Mammary epithelial cell (primary cell): ENCODE measurements at regions not wholly inside any gene's neighbourhood (a gene's known extent, or its start where the extent isn't known, plus 50 kb on each side); places are given as distances from the start of the nearest gene placed in this dataset.

ENCODE experiments used
- EZH2 ChIP-seq: IDR thresholded peaks from 2 replicates; pipeline ENCODE4 v1.6.1; 2012; ENCODE audit warnings: low read length, inconsistent platforms, borderline replicate concordance
- TF ChIP-seq, protein P1 (sequence below), 2 donors: IDR thresholded peaks in 1 of 2; conservative IDR thresholded peaks in 1 of 2; 2 replicates each; pipeline ENCODE4 v1.5.1; 2011 to 2012; ENCODE audit warnings: inconsistent platforms in 2 of 2, low read length in 2 of 2, mild to moderate bottlenecking in 2 of 2, control low read depth in 1 of 2, low read depth in 1 of 2; ENCODE audit not compliant: insufficient read depth in 1 of 2; ENCODE audit errors: extremely low read depth in 1 of 2

DNA sequence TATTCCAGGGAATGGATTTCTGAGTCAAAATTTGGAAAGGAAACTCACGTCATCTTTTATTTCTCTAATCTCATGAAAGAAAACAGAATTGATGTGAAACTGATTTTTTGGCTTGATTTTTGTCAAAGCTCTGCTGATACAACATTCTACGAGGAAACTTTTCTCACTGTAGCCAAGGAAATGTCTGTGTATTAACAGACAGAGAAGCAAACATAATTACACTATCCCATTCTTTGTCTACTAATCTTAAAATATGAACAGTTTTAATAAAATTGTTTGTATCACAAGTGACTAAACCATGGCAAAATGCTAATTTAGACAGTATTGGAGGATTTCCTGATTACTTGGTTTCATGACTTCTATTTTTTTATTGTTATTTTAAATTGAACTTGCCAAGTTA, 1437.0 kb downstream of the OTOL1 start:
- TF ChIP-seq, protein P1, sequence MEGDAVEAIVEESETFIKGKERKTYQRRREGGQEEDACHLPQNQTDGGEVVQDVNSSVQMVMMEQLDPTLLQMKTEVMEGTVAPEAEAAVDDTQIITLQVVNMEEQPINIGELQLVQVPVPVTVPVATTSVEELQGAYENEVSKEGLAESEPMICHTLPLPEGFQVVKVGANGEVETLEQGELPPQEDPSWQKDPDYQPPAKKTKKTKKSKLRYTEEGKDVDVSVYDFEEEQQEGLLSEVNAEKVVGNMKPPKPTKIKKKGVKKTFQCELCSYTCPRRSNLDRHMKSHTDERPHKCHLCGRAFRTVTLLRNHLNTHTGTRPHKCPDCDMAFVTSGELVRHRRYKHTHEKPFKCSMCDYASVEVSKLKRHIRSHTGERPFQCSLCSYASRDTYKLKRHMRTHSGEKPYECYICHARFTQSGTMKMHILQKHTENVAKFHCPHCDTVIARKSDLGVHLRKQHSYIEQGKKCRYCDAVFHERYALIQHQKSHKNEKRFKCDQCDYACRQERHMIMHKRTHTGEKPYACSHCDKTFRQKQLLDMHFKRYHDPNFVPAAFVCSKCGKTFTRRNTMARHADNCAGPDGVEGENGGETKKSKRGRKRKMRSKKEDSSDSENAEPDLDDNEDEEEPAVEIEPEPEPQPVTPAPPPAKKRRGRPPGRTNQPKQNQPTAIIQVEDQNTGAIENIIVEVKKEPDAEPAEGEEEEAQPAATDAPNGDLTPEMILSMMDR (conservative IDR thresholded peaks at IDR 0.05 in 1 of 2, IDR thresholded peaks at IDR 0.05 in 1 of 2; ENCODE audit: extremely low read depth in 1 of 2, insufficient read depth in 1 of 2, low read depth in 1 of 2, low read length in 2 of 2) = no peak
- no peak for TF ChIP-seq EZH2
